IPS-18c (cell line): ENCODE measurements at regions not wholly inside any gene's neighbourhood (a gene's known extent, or its start where the extent isn't known, plus 50 kb on each side); places are given as distances from the start of the nearest gene placed in this dataset.
"Not testable (repeated sequence)": the region's sequence is repeated elsewhere in the genome, so short reads cannot be mapped to it uniquely, and the experiment has no call there.

Source experiments
- H3K4me3 ChIP-seq: 2 replicates; pipeline ENCODE4 v1.7.0; 2013; ENCODE audit warnings: low read depth, mild to moderate bottlenecking, low read length, moderate library complexity; ENCODE audit not compliant: insufficient read depth
- H3K9me3 ChIP-seq: one replicate; pipeline ENCODE4 v1.6.1; 2013; ENCODE audit warnings: mild to moderate bottlenecking, low read length, moderate library complexity; ENCODE audit not compliant: control insufficient read depth, insufficient read depth

DNA sequence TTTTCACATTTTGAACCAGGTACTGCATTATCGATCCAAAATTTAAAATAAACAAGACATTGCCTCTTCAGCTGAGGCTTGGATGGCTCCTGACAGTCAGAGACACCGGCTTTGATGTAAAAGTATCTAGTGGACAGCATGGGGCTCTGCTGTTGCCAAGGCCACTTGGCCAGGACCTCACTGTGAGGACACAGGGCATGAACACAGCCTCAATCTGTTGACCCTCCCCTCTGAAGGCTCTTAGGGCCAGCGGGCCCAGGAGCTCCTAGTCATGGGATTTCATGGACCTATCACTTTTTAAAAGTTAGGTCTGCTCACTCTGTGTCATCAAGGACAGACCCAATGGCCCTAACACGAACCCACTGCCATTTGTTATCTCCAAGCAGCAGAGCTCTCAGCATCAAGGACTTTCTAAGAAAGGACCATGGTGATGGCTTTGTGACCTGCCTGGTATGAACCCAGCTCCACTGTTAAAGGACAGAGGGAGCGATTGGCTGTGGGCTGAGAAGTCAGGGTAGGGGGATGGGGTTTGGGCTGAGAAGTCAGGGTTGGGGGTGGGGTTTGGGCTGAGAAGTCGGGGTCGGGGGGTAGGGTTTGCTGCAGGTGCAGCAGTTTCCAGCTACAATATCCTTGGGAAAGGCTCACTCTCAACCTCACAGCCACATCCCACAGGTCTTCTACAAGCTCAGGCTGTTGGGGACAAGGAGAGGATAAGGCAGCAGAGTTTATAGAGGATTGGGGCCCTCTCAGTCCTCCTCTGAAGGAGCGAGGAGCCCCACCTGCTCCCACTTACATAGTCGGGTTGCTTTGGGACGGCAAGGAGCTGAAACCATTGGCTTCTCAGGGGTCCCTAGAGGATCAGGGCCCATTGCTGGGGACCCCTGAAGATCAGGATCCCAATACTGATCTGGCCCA lies 146.8 kb downstream of the BARX1 start:
- Histone ChIP-seq H3K4me3 (no peak overlapping the region), H3K9me3 (peaks cover 4% of the 10 kb centered on the region)

GRCh38 chr9:93807166-93808074 lies 147.7 kb downstream of the BARX1 start:
- Histone ChIP-seq H3K9me3 (peaks cover 2% of the 10 kb centered on the region), H3K4me3 (no peak overlapping the region)

DNA sequence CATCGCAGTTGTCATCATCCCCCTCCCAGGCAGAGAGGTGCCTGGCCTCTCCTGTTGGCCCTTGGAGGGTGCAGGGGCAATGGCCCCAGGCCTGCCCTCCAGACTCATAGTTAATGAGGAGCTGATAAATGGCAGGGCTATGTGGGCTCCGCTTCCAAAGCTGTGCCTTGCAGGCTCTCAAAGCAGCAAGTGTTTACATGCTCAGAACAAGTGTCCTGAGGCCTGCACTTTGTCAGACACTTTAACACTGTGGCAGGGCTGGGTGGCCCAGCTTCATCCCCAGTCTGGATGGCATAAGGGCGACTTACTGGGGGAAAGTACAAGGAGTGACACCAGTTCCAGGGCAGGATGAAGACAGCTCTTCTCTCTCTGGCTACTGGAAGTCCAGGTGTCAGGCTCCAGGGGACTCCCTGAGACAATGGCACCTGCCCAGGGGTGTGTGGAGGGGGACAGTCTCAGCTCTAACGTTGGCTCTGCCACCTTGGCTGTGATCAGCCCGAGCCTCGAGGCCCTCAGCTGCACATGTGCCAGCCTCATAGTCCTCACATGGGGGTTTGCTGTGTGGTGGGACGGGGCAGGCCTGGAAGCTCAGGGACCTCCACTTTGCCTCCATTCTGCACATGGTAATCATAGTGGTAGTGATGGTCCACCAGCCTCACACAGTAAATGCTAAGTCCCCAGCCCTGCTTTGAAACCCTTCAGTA lies 153.4 kb downstream of the BARX1 start:
- H3K4me3 ChIP-seq: no peak overlapping the region
- H3K9me3 ChIP-seq: peaks cover 2% of the 10 kb centered on the region

DNA sequence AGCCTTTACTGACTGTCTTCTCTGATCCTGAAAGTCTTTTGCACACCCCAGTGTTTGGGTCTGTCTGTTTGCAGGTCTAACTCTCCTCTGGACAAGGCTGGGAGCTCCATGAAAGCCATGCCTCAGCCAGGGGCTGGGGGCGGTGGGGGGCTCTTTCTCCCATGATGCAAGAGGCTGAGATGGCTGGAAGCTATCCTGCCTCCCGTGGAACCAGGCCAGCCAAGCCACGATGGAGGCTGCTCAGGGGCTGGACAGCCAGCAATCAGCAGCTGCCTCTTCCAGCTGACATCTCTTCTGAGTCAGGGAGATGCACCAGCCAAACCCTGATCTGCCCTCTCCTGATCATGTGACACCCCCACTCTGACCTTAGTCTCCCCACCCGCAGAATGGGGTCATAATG lies 154.0 kb downstream of the BARX1 start:
- H3K9me3 ChIP-seq: peaks cover 2% of the 10 kb centered on the region
- no peak overlapping the region for H3K4me3 ChIP-seq

DNA sequence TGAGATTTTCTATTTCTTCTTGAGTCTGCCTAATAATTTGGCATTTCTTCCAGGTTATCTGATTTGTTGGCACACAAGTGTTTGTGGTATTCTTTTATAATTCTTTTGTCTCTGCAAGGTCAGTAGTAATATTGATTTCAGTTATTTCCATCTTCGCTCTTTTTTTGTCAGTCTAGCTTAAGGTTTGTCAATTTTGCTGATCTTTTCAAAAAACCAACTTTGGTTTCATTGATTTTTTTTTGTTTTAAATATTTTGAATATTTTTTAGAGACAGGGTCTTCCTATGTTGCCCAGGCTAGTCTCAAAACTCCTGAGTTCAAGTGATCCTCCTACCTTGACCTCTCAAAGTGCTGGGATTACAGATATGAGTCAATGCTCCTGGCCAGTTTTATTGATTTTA lies 162.8 kb downstream of the BARX1 start:
- Histone ChIP-seq H3K4me3 (no peak overlapping the region), H3K9me3 (no peaks in the 10 kb centered on the region)

- no peaks in the 10 kb centered on the region for H3K9me3 ChIP-seq
- no peak overlapping the region for H3K4me3 ChIP-seq
Observed at GRCh38 chr9:93786204-93786603, 169.0 kb downstream of the BARX1 start.

DNA sequence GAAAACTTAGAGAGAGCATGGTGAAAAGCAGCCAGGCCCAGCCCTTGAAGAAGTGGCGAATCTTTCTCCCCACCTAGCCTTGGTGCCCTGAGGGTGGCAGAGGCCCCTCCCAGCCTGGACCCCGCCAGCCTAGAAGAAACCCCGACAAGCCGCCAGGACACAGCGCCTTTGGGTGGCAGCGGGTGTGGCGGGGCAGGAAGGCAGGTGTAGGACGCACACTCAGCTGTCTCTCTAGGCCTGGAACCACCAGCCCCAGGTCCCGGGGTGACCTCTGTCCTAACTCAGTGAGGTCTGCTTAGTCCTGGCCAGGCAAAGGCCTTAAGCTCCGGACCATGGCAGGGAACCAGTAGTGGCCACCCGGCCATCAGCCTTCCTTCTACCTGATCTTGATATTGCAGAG lies 178.3 kb downstream of the BARX1 start:
- no peak overlapping the region for H3K4me3 ChIP-seq
- H3K9me3 ChIP-seq: no peaks in the 10 kb centered on the region

DNA sequence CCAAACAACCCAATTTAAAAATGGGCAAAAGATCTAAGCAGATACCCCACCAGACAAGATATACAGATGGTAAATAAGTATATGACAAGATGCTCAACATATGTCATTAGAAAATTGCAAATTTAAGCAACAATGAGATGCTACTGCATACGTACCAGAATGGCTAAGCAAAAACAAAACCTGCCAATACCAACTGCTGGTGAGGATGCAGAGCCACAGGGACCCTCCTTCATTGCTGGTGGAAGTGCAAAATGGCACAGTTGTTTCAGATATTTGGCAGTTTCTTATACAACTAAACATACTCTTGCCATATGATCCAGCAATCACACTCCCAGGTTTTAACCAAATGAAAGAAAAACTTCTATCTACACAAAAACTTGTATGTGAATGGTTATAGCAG lies 178.9 kb downstream of the BARX1 start:
- Histone ChIP-seq H3K4me3 (no peak overlapping the region), H3K9me3 (no peaks in the 10 kb centered on the region)

GRCh38 chr9:93774331-93775102 lies 180.6 kb downstream of the BARX1 start:
- Histone ChIP-seq H3K4me3 (no peak overlapping the region), H3K9me3 (no peaks in the 10 kb centered on the region)

DNA sequence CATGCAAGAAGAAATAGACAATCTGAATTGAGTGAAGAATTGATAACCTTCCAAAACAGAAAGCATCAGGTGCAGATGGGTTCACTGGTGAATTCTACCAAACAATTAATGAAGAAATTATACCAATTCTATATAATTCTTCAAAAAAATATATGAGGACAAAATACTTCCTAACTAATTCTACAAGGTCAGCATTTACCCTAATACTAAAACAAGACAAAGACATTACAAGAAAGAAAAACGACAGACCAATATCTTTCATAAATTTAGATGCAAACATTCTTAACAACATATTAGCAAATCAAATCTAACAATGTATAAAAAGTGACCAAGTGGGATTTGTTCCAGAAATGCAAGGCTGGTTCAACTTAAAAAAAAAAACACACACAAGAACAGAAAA lies 183.9 kb downstream of the BARX1 start:
- Histone ChIP-seq H3K4me3 (no peak overlapping the region), H3K9me3 (no peaks in the 10 kb centered on the region)

DNA sequence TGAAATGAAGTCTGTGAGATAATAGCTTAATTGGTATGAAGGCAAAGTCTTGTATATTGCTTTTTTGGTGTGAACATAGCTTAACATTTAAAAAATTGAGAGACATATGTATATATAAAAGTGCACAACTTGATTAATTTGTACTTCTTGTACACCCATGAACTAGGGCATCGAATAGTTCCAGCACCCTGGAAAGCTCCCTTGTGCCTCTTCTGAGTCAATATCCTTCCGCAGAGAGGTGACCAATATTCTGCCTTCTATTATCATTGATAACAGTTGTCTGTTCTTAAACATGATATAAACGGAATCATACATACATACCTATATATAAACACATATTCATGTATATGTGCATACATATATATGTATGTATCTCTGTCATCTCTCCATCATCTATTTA lies 185.4 kb downstream of the PHF2 start:
- Histone ChIP-seq H3K4me3 (no peak overlapping the region), H3K9me3 (no peaks in the 10 kb centered on the region)

- peaks cover 21% of the 10 kb centered on the region for H3K9me3 ChIP-seq
- H3K4me3 ChIP-seq: no peak overlapping the region
Observed at GRCh38 chr9:93750045-93750444, 173.7 kb downstream of the PHF2 start.

- H3K4me3 ChIP-seq: not testable (repeated sequence)
- peaks cover 21% of the 10 kb centered on the region for H3K9me3 ChIP-seq
Observed at GRCh38 chr9:93748827-93749226, 172.4 kb downstream of the PHF2 start.

GRCh38 chr9:93731963-93732362 lies 155.6 kb downstream of the PHF2 start:
- no peak overlapping the region for H3K4me3 ChIP-seq
- no peaks in the 10 kb centered on the region for H3K9me3 ChIP-seq

- Histone ChIP-seq H3K4me3 (no peak overlapping the region), H3K9me3 (no peaks in the 10 kb centered on the region)
Observed at GRCh38 chr9:93730648-93731047, 154.3 kb downstream of the PHF2 start.

DNA sequence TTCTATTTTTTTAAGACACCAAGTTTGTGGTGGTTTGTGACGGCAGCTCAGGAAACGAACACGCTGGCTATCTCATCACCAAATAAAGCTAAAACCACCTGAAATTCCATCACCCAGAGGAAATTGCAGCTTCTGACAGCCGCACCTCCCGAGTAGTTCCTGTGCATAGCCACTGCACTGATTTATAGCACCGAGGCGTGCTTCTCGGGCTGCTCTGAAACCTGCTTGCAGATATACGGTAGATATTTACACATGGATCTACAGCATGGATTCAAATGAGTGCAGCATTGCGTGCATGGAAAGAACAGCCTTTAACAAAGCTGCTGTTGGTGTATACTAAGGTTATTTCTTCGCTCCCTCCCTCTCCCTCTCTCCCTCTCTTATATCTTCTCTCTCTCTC lies 153.8 kb downstream of the PHF2 start:
- H3K9me3 ChIP-seq: no peaks in the 10 kb centered on the region

More for the DNA sequence above, 153.8 kb downstream of the PHF2 start:
- H3K4me3 ChIP-seq: no peak overlapping the region
